HG03354 (cell line): ENCODE measurements at regions not wholly inside any gene's neighbourhood (a gene's known extent, or its start where the extent isn't known, plus 50 kb on each side); places are given as distances from the start of the nearest gene placed in this dataset.
"Not testable (repeated sequence)": the region's sequence is repeated elsewhere in the genome, so short reads cannot be mapped to it uniquely, and the experiment has no call there.

ENCODE experiments used
- ATAC-seq: cut with Tn5 transposase; IDR thresholded peaks from one replicate; pipeline ENCODE4 v1.9.1; 2021; ENCODE audit warnings: mild to moderate bottlenecking; ENCODE audit not compliant: unreplicated experiment, poor library complexity, severe bottlenecking

DNA sequence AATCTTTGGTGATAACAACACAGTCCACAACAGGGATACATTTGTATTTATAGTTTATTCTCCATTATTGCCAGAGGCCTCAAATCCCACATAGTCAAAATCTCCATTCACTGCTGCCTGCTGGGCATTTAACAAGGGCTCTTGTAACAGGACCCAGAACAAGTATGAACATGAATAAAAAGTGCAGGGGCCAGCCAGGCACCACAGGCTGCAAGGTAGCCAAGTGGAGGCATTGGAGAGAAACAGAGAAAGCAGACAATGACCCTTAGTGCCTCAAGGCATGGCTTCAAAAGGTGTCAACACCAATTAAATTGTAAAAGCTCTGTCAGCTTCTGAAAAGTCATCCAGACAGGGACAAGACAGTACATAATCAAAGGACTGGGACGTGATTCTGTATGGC lies 116.8 kb downstream of the ATP6V1G3 start:
- ATAC-seq = no peak

GRCh38 chr1:198417039-198417438 lies 123.4 kb downstream of the ATP6V1G3 start:
- no peak for ATAC-seq

GRCh38 chr1:198416296-198416695 lies 124.2 kb downstream of the ATP6V1G3 start:
- no peak for ATAC-seq

DNA sequence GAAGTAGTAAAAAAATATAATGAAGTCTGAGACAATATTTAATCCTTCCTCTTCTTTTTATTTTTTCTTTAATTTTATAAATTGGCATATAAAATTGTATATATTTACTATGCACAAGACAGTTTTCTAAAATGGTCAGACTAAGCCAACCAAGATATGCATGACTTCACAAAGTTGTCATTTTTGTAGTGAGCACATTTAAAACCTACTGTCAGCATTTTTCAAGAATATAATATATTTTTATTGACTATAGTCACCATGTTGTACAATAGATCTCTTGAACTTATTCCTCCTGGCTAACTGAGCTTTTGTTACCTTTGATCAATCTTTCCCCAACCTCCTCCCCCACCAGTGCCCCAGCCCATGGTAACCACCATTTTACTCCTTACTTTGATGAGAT lies 129.2 kb downstream of the ATP6V1G3 start:
- ATAC-seq = no peak

DNA sequence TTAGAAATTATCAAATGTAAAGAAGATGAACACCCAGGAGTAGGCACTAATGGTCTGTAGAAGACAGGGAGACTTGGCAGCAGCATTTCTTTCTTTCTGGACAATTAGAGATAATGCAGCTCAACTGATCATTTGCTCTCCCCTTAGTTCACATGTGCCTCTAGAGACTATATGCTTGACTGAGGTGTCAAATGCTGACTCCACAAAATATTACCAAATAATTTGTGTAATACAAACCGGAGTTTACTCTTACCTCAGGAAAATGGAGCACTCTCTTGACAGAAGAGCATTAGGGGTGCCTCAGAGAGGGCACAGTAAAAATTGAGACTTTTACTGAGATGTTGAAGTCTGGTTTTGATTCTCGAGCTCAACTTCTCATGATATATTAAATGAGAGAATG lies 131.8 kb downstream of the ATP6V1G3 start:
- no peak for ATAC-seq

DNA sequence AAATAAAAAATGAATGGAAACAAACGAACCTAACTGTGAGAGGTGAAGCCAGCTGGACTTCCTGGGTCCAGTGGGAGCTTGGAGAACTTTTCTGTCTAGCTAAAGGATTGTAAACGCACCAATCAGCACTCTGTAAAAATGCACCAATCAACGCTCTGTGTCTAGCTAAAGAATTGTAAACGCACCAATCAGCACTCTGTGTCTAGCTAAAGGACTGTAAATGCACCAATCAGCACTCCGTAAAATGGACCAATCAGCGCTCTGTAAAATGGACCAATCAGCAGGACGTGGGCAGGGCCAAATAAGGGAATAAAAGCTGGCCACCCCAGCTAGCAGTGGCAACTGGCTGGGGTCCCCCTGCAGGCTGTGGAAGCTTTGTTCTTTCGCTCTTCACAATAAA lies 135.8 kb downstream of the ATP6V1G3 start:
- not testable (repeated sequence) for ATAC-seq

- ATAC-seq = no peak
Measured at GRCh38 chr1:198400063-198400462, 140.4 kb downstream of the ATP6V1G3 start.

DNA sequence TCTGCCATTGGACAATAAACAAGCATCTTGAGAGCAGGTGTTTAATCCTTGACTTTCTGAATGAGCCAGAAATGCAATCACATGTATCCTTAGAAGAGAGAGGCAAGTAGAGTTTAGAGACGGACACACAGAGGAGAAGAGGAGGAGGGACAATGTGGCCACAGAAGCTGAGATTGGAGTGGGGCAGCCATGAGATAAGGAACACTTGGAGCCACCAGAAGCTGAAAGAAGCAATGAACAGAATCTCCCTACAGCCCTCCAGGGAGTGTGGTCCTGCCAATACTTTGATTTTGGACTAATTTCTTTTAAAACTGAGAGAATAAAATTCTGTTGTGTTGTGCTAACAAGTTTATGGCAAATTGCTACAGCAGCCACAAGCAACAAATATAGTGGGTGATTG lies 141.0 kb downstream of the ATP6V1G3 start:
- ATAC-seq = no peak

DNA sequence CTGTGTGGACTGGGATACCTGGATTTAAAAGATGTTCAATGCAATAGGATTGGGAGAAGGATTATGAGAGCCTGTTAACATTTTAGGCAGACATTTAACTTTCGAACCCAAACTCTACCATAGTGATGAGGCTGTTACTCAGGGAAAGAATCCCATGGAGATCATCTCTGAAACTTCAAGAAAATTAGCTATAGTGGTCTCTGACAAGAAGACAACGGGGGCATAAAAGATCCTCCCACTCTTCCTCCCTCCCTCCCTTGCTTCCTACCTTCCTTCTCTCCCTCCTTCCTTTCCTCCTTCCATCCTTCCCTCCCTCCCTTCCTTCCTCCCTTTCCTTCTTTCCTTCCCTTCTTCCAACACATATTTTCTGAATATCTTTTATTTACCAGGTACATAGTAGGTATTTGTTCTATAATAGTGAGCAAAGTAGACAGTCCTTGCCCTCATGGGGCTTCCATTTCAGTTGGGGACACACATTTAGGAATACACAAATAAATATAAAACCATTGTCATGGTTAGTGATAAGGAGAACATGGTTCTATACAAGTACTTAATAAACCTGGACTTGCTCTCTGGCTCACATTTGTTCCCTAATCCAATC lies 143.2 kb downstream of the ATP6V1G3 start:
- no peak for ATAC-seq

GRCh38 chr1:198391393-198392020 lies 149.0 kb downstream of the ATP6V1G3 start:
- no peak for ATAC-seq

DNA sequence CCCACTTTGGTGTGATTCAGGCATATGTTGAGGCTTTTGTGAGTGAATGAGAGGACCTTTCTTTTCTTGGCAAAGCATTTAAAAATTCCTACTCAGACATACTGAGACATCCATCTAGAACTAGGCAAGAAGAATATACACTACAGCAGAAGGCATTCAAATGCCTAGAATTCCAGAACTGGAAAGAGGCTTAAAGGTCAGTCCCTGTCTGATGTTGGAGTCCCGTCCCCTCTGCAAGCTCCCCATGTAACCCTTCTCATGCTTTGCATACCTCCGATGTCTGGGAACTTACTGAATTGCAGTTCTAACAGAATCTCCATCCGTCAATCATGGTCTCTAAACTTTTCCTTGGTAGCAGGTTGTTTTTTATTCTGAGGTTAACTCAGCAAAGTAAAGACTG lies 152.9 kb downstream of the ATP6V1G3 start:
- ATAC-seq = no peak

DNA sequence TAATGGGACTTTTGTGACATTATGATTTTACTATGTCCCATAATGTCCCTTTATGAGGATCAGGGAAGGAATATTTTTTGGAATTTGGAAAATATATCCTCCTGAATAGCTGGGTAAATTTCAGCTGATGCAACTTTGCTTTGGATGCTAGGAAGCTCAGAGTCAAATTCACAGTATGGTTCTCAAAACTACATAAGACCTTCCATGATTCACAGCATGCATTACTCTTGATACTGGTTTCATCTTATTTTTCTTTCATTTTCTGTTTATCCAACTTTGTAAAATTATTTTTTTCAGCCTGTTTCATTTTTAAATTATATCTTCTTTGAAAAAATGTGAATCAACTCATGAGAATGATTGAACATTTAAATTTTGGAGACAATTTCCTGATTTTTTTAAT lies 160.2 kb downstream of the ATP6V1G3 start:
- no peak for ATAC-seq

GRCh38 chr1:198377702-198378101 lies 162.8 kb downstream of the ATP6V1G3 start:
- no peak for ATAC-seq

- no peak for ATAC-seq
Measured at GRCh38 chr1:198374288-198374687, 166.2 kb downstream of the ATP6V1G3 start.

- no peak for ATAC-seq
Measured at GRCh38 chr1:198373376-198373775, 167.1 kb downstream of the ATP6V1G3 start.
